Lower lobe of right lung (tissue), 2 donors: ENCODE measurements at regions not wholly inside any gene's neighbourhood (a gene's known extent, or its start where the extent isn't known, plus 50 kb on each side); places are given as distances from the start of the nearest gene placed in this dataset.

Experiments
- ATAC-seq, 2 donors: fragments of 200-7000 bp; cut with Tn5 transposase; one replicate each; pipeline ENCODE4 v1.9.1; 2020 to 2022; ENCODE audit warnings: mild to moderate bottlenecking in 2 of 2, moderate library complexity in 2 of 2
- DNase-seq: peaks from one replicate; pipeline ENCODE4 v3.0.0-alpha.2; 2020
- H3K27ac ChIP-seq: fragments of 200-600 bp; one replicate; pipeline ENCODE4 v1.8.0; 2022
- H3K27me3 ChIP-seq: fragments of 200-600 bp; one replicate; pipeline ENCODE4 v1.8.0; 2022; ENCODE audit warnings: low read depth
- H3K36me3 ChIP-seq: fragments of 200-600 bp; one replicate; pipeline ENCODE4 v1.8.0; 2022; ENCODE audit warnings: mild to moderate bottlenecking
- H3K4me1 ChIP-seq: fragments of 200-600 bp; one replicate; pipeline ENCODE4 v1.8.0; 2022
- H3K4me3 ChIP-seq: fragments of 200-600 bp; one replicate; pipeline ENCODE4 v1.8.0; 2022; ENCODE audit warnings: mild to moderate bottlenecking
- H3K9me3 ChIP-seq: fragments of 200-600 bp; one replicate; pipeline ENCODE4 v1.8.0; 2022
- CTCF ChIP-seq: fragments of 200-600 bp; IDR thresholded peaks from one replicate; pipeline ENCODE4 v1.8.0; 2022; ENCODE audit warnings: antibody characterized with exemption, mild to moderate bottlenecking
- intact Hi-C: fragments of 100-400 bp; cut with DNase I; formaldehyde crosslinking; loops from one replicate; pipeline ENCODE4 v1.11.0; 2022
- donor health status: DM: no; HTN: yes; CAD: no; lungs with severe emphysema.

- intact Hi-C loops, result no loop called here
Observed at GRCh38 chr11:31884080-31884479, 73.0 kb upstream of the PAX6 start.

GRCh38 chr11:31883435-31883834 is 72.3 kb upstream of the PAX6 start:
- no peaks in the 10 kb centered on the region for H3K36me3 ChIP-seq
- intact Hi-C loops, result no loop called here
- H3K4me1 ChIP-seq, result no peaks in the 10 kb centered on the region
- ATAC-seq (no peak), DNase-seq (no peak)
- H3K9me3 ChIP-seq, result no peaks in the 10 kb centered on the region
- H3K27ac ChIP-seq, result no peak overlapping the region
- peaks cover 34% of the 10 kb centered on the region for H3K27me3 ChIP-seq
- TF ChIP-seq CTCF, result no peak
- no peak overlapping the region for H3K4me3 ChIP-seq

More at GRCh38 chr11:31884080-31884479, 73.0 kb upstream of the PAX6 start:
- Histone ChIP-seq H3K4me3 (no peak overlapping the region), H3K36me3 (no peaks in the 10 kb centered on the region), H3K9me3 (no peaks in the 10 kb centered on the region), H3K27me3 (peaks cover 28% of the 10 kb centered on the region), H3K27ac (no peak overlapping the region), H3K4me1 (no peaks in the 10 kb centered on the region)
- ATAC-seq (no peak), DNase-seq (no peak)
- TF ChIP-seq CTCF, result no peak

DNA sequence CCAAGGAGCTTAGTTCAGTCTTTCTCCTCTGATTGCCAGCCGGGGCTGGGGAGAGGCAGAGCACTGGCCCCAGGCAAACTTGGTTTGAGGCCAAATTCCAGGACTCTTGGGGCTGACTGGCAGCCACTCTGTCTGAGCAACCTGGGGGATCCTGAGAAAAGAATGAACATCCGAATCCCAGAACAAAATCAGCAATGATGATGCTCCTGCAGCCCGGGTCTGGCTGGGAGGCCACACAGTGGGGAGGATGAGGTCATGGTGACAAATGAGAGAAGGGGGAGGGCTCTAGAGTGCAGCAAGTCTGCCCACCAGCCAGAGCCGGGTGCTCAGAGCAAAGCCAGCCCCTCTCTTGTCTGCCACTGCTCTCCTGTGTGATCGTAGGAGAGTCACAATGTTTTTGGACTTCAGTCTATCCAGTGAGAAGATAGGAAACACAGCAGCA is 71.8 kb upstream of the PAX6 start:
- H3K9me3 ChIP-seq, result no peaks in the 10 kb centered on the region
- DNase-seq (no peak), ATAC-seq (no peak)
- no peaks in the 10 kb centered on the region for H3K4me1 ChIP-seq
- intact Hi-C loops, result no loop called here
- no peaks in the 10 kb centered on the region for H3K36me3 ChIP-seq
- TF ChIP-seq CTCF, result no peak
- no peak overlapping the region for H3K4me3 ChIP-seq
- H3K27me3 ChIP-seq, result peaks cover 34% of the 10 kb centered on the region
- H3K27ac ChIP-seq, result no peak overlapping the region

GRCh38 chr11:31881825-31882224 is 70.7 kb upstream of the PAX6 start:
- H3K4me1 ChIP-seq, result no peaks in the 10 kb centered on the region
- intact Hi-C loops, result no loop called here

GRCh38 chr11:31879681-31880080 is 68.6 kb upstream of the PAX6 start:
- no peak for TF ChIP-seq CTCF
- H3K4me1 ChIP-seq, result no peaks in the 10 kb centered on the region
- ATAC-seq, result no peak
- H3K27me3 ChIP-seq, result peaks cover 34% of the 10 kb centered on the region
- H3K27ac ChIP-seq, result no peak overlapping the region
- DNase-seq, result no peak
- intact Hi-C loops, result no loop called here
- no peak overlapping the region for H3K4me3 ChIP-seq
- no peaks in the 10 kb centered on the region for H3K36me3 ChIP-seq
- no peaks in the 10 kb centered on the region for H3K9me3 ChIP-seq

More at GRCh38 chr11:31881825-31882224, 70.7 kb upstream of the PAX6 start:
- TF ChIP-seq CTCF, result no peak
- Histone ChIP-seq H3K27ac (no peak overlapping the region), H3K27me3 (peaks cover 34% of the 10 kb centered on the region), H3K4me3 (no peak overlapping the region), H3K36me3 (no peaks in the 10 kb centered on the region), H3K9me3 (no peaks in the 10 kb centered on the region)
- no peak for ATAC-seq
- no peak for DNase-seq

DNA sequence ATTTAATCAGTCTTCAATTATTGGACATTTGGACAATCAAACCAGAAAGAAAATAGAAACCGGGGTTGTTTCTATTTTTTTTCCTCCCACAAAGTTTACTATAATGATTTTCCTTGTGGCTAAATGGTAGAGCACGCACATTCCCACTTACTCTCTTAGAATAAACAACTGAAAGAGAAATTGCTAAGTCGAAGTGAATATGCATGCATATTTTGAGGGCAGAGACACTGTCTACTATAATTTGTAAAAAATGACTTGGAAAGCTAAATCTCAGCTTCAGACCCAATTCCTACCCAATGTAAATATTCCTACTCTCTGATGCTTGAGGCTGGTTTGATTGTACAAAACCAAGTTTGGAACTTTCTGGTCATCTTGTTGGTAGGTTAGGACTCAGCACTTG is 66.7 kb upstream of the PAX6 start:
- H3K27ac ChIP-seq, result no peak overlapping the region
- no peaks in the 10 kb centered on the region for H3K4me1 ChIP-seq
- H3K4me3 ChIP-seq, result no peak overlapping the region
- ATAC-seq (no peak), DNase-seq (no peak)
- no peak for TF ChIP-seq CTCF
- intact Hi-C loops, result no loop called here
- no peaks in the 10 kb centered on the region for H3K9me3 ChIP-seq
- no peaks in the 10 kb centered on the region for H3K36me3 ChIP-seq
- peaks cover 34% of the 10 kb centered on the region for H3K27me3 ChIP-seq
